GM12872 (cell line): ENCODE measurements at regions not wholly inside any gene's neighbourhood (a gene's known extent, or its start where the extent isn't known, plus 50 kb on each side); places are given as distances from the start of the nearest gene placed in this dataset.

Experiments used
- CTCF ChIP-seq: IDR thresholded peaks from 3 replicates; pipeline ENCODE4 v1.5.1; 2011; ENCODE audit warnings: low read depth, mild to moderate bottlenecking, low read length, moderate library complexity; ENCODE audit not compliant: insufficient read depth

GRCh38 chrX:121579016-121579760 lies 531.8 kb downstream of the GLUD2 start:
- peak; percentile 31; the same call in 1 of the 3 replicates for TF ChIP-seq CTCF

- TF ChIP-seq CTCF: no peak
Observed at GRCh38 chrX:121581885-121582284, 534.5 kb downstream of the GLUD2 start.

- no peak for TF ChIP-seq CTCF
Observed at GRCh38 chrX:121585626-121586025, 538.2 kb downstream of the GLUD2 start.

GRCh38 chrX:121592884-121593283 lies 545.5 kb downstream of the GLUD2 start:
- TF ChIP-seq CTCF: no peak

- TF ChIP-seq CTCF: no peak
Observed at GRCh38 chrX:121598356-121598755, 550.9 kb downstream of the GLUD2 start.

- TF ChIP-seq CTCF: no peak
Observed at GRCh38 chrX:121635141-121635540, 587.7 kb downstream of the GLUD2 start.

GRCh38 chrX:121639781-121640180 lies 592.4 kb downstream of the GLUD2 start:
- no peak for TF ChIP-seq CTCF
